Small intestine (tissue), 7 donors: ENCODE measurements at regions not wholly inside any gene's neighbourhood (a gene's known extent, or its start where the extent isn't known, plus 50 kb on each side); places are given as distances from the start of the nearest gene placed in this dataset.

Experiments used
- DNase-seq, 2 donors: peaks; one replicate each; pipeline versions ENCODE4 v3.0.0 to v3.0.0-alpha.2; 2013
- FAIRE-seq: peaks from 2 replicates; lab custom pipeline; 2012; peaks lifted over from hg19 to GRCh38; lab: Jason Lieb, UNC
- H3K27ac ChIP-seq, 3 donors: one replicate each; pipeline ENCODE4 v1.5.1; 2013; ENCODE audit warnings: low read length in 2 of 3, mild to moderate bottlenecking in 2 of 3, control low read depth in 1 of 3, inconsistent platforms in 1 of 3, low read depth in 1 of 3, moderate library complexity in 1 of 3
- H3K27me3 ChIP-seq, 3 donors: one replicate each; pipeline ENCODE4 v1.6.1; 2013; ENCODE audit warnings: low read length in 3 of 3, inconsistent platforms in 1 of 3; ENCODE audit not compliant: control insufficient read depth in 3 of 3, insufficient read depth in 3 of 3
- H3K36me3 ChIP-seq, 3 donors: one replicate each; pipeline ENCODE4 v1.6.1; 2013; ENCODE audit warnings: low read length in 3 of 3, inconsistent platforms in 1 of 3, low read depth in 1 of 3, mild to moderate bottlenecking in 1 of 3, moderate library complexity in 1 of 3; ENCODE audit not compliant: control insufficient read depth in 3 of 3, insufficient read depth in 2 of 3
- H3K4me1 ChIP-seq, 3 donors: one replicate each; pipeline ENCODE4 v1.6.1; 2013; ENCODE audit warnings: low read length in 2 of 3, inconsistent platforms in 1 of 3, low read depth in 1 of 3, mild to moderate bottlenecking in 1 of 3, moderate library complexity in 1 of 3; ENCODE audit not compliant: control insufficient read depth in 3 of 3, insufficient read depth in 2 of 3
- H3K4me3 ChIP-seq, 3 donors: one replicate each; pipeline ENCODE4 v1.5.1; 2013; ENCODE audit warnings: low read length in 3 of 3, control low read depth in 1 of 3, inconsistent platforms in 1 of 3, low read depth in 1 of 3, mild to moderate bottlenecking in 1 of 3, moderate library complexity in 1 of 3
- H3K9me3 ChIP-seq, 2 donors: one replicate each; pipeline ENCODE4 v1.6.1; 2013; ENCODE audit warnings: low read depth in 1 of 2, low read length in 1 of 2; ENCODE audit not compliant: control insufficient read depth in 2 of 2, insufficient read depth in 1 of 2
- WGBS, 3 donors: extraction: QIAGEN DNeasy Blood & Tissue Kit; methylation state at CpG; one replicate each; pipeline ENCODE4 v1.1.7; 2013; 5-methylcytosine and 5-hydroxymethylcytosine counted together
- donor health status: healthy with polysubstance abuse.
- donor health status: control.
- donor health status: control.
- donor health status: Bipolar disorder and iron deficiency.
- donor health status: healthy.

- no peak for DNase-seq
- peaks cover 2 to 17% of the 10 kb centered on the region in 2 donors for H3K9me3 ChIP-seq
- no peak overlapping the region for H3K27ac ChIP-seq
- H3K27me3 ChIP-seq, result peaks cover 0 to 7% (median 0%) of the 10 kb centered on the region in 3 donors
- H3K4me1 ChIP-seq, result no peaks in the 10 kb centered on the region
- no peak overlapping the region for H3K4me3 ChIP-seq
- FAIRE-seq, result no peak
- H3K36me3 ChIP-seq, result no peaks in the 10 kb centered on the region
- WGBS, 3 donors, result 77 to 83% (median 82%) methylated on average over 3 of the region's 3 CpGs
These were observed 94.7 kb upstream of the GJB6 start for GRCh38 chr13:20326809-20327208.

GRCh38 chr13:20326276-20326675, 94.2 kb upstream of the GJB6 start:
- Histone ChIP-seq H3K27ac (no peak overlapping the region), H3K9me3 (peaks cover 2 to 17% of the 10 kb centered on the region in 2 donors), H3K4me1 (no peaks in the 10 kb centered on the region), H3K4me3 (no peak overlapping the region), H3K36me3 (no peaks in the 10 kb centered on the region), H3K27me3 (peaks cover 0 to 7% (median 0%) of the 10 kb centered on the region in 3 donors)
- 81 to 92% (median 86%) methylated on average over 7 of the region's 7 CpGs for WGBS, 3 donors
- no peak for DNase-seq
- no peak for FAIRE-seq

- Histone ChIP-seq H3K9me3 (peaks cover under 1 to 8% of the 10 kb centered on the region in 2 donors), H3K27me3 (peaks cover 0 to 9% (median 0%) of the 10 kb centered on the region in 3 donors), H3K27ac (no peak overlapping the region), H3K36me3 (no peaks in the 10 kb centered on the region), H3K4me3 (no peak overlapping the region), H3K4me1 (no peaks in the 10 kb centered on the region)
- no peak for FAIRE-seq
- no peak for DNase-seq
- WGBS, 3 donors, result 75 to 81% (median 77%) methylated on average over 8 of the region's 8 CpGs
These were observed 88.8 kb upstream of the GJB6 start for GRCh38 chr13:20320885-20321284.

GRCh38 chr13:20313896-20314295, 81.8 kb upstream of the GJB6 start:
- Histone ChIP-seq H3K27me3 (no peaks in the 10 kb centered on the region), H3K9me3 (no peaks in the 10 kb centered on the region), H3K4me3 (no peak overlapping the region), H3K4me1 (no peaks in the 10 kb centered on the region), H3K27ac (no peak overlapping the region), H3K36me3 (no peaks in the 10 kb centered on the region)
- FAIRE-seq, result no peak
- 89 to 93% (median 91%) methylated on average over 5 of the region's 5 CpGs for WGBS, 3 donors
- no peak for DNase-seq

- WGBS, 3 donors, result 82 to 86% (median 86%) methylated on average over 5 of the region's 5 CpGs
- Histone ChIP-seq H3K4me1 (no peaks in the 10 kb centered on the region), H3K36me3 (no peaks in the 10 kb centered on the region), H3K27me3 (peaks cover 0 to 2% (median 0%) of the 10 kb centered on the region in 3 donors), H3K27ac (no peak overlapping the region), H3K9me3 (no peaks in the 10 kb centered on the region), H3K4me3 (no peak overlapping the region)
- FAIRE-seq (no peak), DNase-seq (no peak)
These were observed 80.2 kb upstream of the GJB6 start for GRCh38 chr13:20312292-20312691.

GRCh38 chr13:20311596-20311995, 79.5 kb upstream of the GJB6 start:
- H3K4me3 ChIP-seq, result no peak overlapping the region
- 82 to 88% (median 88%) methylated on average over 2 of the region's 2 CpGs for WGBS, 3 donors
- DNase-seq (no peak), FAIRE-seq (no peak)
- H3K36me3 ChIP-seq, result no peaks in the 10 kb centered on the region
- H3K9me3 ChIP-seq, result no peaks in the 10 kb centered on the region
- no peak overlapping the region for H3K27ac ChIP-seq
- peaks cover 0 to 2% (median 0%) of the 10 kb centered on the region in 3 donors for H3K27me3 ChIP-seq
- H3K4me1 ChIP-seq, result no peaks in the 10 kb centered on the region

- no peak for DNase-seq
- Histone ChIP-seq H3K36me3 (no peaks in the 10 kb centered on the region), H3K27me3 (peaks cover 0 to 2% (median 0%) of the 10 kb centered on the region in 3 donors), H3K4me1 (no peaks in the 10 kb centered on the region), H3K27ac (no peak overlapping the region), H3K9me3 (no peaks in the 10 kb centered on the region), H3K4me3 (no peak overlapping the region)
- 83 to 92% (median 88%) methylated on average over 2 of the region's 2 CpGs for WGBS, 3 donors
- FAIRE-seq, result peak; percentile 78
These were observed 78.9 kb upstream of the GJB6 start for GRCh38 chr13:20311022-20311421.

GRCh38 chr13:20306039-20306438, 73.9 kb upstream of the GJB6 start:
- Histone ChIP-seq H3K4me3 (no peak overlapping the region), H3K36me3 (no peaks in the 10 kb centered on the region), H3K27me3 (peaks cover 0 to 20% (median 12%) of the 10 kb centered on the region in 3 donors), H3K4me1 (no peaks in the 10 kb centered on the region), H3K9me3 (no peaks in the 10 kb centered on the region), H3K27ac (no peak overlapping the region)
- FAIRE-seq (no peak), DNase-seq (no peak)
- WGBS, 3 donors, result 84 to 89% (median 88%) methylated on average over 6 of the region's 6 CpGs

- Histone ChIP-seq H3K27ac (no peak overlapping the region), H3K4me1 (no peaks in the 10 kb centered on the region), H3K36me3 (no peaks in the 10 kb centered on the region), H3K27me3 (peaks cover 0 to 21% (median 12%) of the 10 kb centered on the region in 3 donors), H3K9me3 (no peaks in the 10 kb centered on the region), H3K4me3 (no peak overlapping the region)
- FAIRE-seq (no peak), DNase-seq (no peak)
- WGBS, 3 donors, result 37 to 62% (median 38%) methylated on average over 2 of the region's 2 CpGs
These were observed 73.5 kb upstream of the GJB6 start for GRCh38 chr13:20305587-20305986.
